HCT116 (cell line): ENCODE measurements at regions not wholly inside any gene's neighbourhood (a gene's known extent, or its start where the extent isn't known, plus 50 kb on each side); places are given as distances from the start of the nearest gene placed in this dataset.

Experiments
- CTCF ChIP-seq, 3 experiments: fragments of 200-600 bp in 1 of 3; sonication (generic) in 1 of 3; IDR thresholded peaks in 2 of 3; conservative IDR thresholded peaks in 1 of 3; 2 replicates each; pipeline ENCODE4 v1.5.1; 2012 to 2017; ENCODE audit warnings: low read depth in 2 of 3, low read length in 2 of 3, antibody characterized with exemption in 1 of 3, borderline replicate concordance in 1 of 3, control low read depth in 1 of 3, mild to moderate bottlenecking in 1 of 3, mixed read lengths in 1 of 3, mixed run types in 1 of 3, moderate library complexity in 1 of 3; ENCODE audit not compliant: insufficient read depth in 1 of 3
- EZH2 ChIP-seq: fragments of 200-600 bp; sonication (generic); IDR thresholded peaks from 2 replicates; pipeline ENCODE4 v1.6.1; 2017; ENCODE audit warnings: antibody characterized with exemption, mixed run types

- TF ChIP-seq CTCF (IDR thresholded peaks at IDR 0.05 in 2 of 3, conservative IDR thresholded peaks at IDR 0.05 in 1 of 3; ENCODE audit: borderline replicate concordance in 1 of 3, insufficient read depth in 1 of 3, low read depth in 2 of 3, low read length in 2 of 3) (no peak), EZH2 (no peak)
Measured at GRCh38 chr7:136441835-136442234, 426.6 kb upstream of the CHRM2 start.
